ENCODE measurements at regions not wholly inside any gene's neighbourhood (a gene's known extent, or its start where the extent isn't known, plus 50 kb on each side); places are given as distances from the start of the nearest gene placed in this dataset.
"Not testable (repeated sequence)": the region's sequence is repeated elsewhere in the genome, so short reads cannot be mapped to it uniquely, and the experiment has no call there.

DNA sequence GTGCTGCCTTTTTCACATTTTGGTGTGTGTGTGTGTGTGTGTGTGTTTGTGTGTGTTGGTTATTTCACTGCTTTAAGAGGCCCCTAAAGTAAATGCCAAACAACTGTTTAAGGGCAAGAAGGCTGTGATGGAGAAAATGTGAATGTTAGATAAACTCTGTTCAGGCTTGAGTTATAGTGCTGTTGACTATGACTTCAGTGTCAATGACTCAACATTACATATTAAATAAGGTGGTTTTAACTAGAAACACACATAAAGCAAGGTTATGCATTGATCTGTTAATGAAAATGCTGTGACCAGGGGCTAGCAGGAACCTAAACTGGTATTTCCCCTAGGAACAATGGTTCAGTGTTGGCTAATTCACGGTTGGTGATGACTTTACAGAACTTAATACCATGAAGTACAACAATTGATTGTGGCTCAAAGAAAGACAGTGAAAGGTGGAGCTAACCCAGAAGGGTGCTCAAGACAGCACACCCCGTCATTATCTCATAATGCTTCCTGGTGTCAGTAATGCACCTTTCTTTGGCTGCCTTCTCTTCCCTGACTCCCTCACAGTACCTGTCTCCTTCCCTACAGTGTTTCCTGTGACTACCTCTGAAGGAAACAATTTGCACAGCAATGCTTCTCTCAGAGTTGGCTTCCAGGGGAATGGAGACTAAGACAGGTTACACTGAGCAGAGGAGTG lies 116.1 kb downstream of the RIN2 start:
- no peak for DNase-seq (ENCODE audit: low spot score)

DNA sequence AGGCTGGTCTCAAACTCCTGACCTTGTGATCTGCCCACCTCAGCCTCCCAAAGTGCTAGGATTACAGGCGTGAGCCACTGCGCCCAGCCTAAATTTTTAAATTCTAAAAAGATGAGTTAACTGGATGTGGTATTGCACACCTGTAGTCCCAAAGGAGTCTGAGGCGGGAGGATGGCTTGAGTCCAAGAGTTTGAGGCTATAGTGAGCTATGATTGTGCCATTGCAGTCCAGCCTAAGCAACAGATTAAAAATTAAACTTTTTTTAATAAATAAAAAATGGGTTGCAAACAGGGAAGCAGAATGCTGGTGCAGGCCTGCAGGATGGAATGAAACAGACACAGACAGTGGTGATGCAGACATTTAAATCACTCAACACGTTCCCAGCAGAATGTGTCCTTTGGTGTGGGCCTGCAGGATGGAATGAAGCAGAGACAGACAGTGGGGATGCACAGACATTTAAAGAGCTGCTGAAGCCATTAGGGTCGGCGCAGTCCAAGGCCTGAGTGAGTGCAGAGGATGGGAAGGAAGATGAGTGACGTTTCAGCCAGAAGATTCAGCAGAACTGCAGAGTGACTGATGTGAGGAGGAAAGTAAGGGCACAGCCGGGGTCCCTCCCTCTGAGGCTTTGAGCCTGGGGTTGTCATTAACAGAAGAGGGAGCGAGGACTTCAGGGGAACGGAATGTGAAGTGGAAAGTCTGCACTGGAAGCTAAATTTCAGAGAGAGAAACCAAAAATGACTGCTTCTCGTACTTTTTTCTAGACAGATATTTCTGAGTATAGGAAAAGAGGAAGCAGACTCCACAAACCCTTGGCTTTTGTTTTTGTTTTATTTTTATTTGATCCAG lies 117.5 kb downstream of the RIN2 start:
- DNase-seq (ENCODE audit: low spot score), result no peak

DNA sequence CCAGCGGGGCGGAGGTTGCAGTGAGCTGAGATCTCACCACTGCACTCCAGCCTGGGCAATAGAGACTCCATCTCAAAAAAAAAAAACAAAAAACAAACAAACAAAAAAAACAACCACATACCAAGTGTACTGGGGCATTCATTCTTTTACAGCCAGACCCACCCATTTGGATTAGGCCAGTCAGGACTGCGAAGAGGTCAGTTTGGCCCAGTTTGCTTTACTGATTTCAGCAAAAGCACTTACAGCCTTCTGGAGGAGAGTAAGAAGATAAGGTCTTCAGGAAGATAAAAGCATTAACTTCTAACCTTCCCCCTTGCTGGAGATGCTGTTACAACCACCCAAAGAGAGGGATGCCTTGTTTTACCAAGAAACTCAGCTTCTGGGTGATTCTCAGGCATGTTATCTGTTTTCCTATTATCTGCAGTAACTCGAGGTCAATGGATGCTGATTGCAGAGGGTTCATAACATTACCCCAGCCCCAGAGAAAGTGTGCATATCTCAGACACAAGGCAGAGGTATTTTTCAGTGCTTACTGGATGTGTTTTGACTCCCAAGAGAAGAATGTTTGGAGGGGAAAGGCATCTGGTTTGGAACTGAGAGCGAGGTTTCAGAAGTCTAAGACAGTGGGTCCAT lies 118.9 kb downstream of the RIN2 start:
- DNase-seq (ENCODE audit: low spot score), result no peak

DNA sequence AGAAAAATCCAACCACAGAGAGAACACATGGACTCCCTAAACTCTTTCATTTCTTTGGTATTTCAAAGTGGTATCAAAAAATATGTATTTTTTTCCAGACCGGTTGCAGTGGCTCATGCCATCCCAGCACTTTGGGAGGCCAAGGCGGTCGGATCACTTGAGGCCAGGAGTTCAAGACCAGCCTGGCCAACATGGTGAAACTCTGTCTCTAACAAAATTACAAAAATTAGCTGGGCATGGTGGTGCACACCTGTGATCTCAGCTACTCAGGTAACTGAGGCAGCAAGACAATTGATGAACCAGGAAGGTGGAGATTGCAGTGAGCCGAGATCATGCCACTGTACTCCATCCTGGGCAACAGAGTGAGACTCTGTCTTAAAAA lies 121.8 kb downstream of the RIN2 start:
- DNase-seq (ENCODE audit: low spot score), result not testable (repeated sequence)

DNA sequence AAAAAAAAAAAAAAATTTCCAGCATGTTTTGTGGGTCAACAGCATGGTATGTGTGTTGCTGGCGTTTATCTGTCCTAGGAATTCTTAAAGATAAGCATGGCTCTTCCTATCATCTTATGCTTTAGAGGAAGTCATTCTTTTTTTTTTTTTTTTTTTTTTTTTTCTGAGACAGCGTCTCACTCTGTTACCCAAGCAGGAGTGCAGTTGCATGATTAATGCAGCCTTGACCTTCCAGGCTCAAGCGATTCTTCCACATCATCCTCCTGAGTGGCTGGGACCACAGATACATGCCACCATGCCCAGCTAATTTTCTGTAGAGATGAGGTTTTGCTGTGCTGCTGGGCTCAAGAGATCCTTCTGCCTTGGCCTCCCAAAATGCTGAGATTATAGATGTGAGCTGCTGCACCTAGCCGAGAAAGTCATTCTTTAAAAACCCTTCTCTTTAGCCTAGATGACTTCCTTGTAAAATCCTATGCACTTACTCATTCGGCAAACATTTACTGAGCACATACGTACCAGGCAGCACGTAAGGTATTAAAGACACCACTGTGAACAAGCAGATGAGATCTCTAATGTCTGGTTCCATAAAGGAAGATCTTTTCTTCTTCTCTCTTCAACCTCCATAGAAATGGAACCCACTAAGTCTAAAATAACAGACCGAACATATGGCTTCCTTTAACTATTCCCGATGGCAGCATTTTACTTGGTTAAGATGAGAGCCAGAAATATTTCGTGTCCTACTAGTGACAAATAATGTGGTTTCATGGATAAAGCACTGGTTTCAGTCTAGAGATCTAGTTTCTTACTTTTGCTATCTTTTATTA lies 122.4 kb downstream of the RIN2 start:
- DNase-seq (ENCODE audit: low spot score), result no peak

DNA sequence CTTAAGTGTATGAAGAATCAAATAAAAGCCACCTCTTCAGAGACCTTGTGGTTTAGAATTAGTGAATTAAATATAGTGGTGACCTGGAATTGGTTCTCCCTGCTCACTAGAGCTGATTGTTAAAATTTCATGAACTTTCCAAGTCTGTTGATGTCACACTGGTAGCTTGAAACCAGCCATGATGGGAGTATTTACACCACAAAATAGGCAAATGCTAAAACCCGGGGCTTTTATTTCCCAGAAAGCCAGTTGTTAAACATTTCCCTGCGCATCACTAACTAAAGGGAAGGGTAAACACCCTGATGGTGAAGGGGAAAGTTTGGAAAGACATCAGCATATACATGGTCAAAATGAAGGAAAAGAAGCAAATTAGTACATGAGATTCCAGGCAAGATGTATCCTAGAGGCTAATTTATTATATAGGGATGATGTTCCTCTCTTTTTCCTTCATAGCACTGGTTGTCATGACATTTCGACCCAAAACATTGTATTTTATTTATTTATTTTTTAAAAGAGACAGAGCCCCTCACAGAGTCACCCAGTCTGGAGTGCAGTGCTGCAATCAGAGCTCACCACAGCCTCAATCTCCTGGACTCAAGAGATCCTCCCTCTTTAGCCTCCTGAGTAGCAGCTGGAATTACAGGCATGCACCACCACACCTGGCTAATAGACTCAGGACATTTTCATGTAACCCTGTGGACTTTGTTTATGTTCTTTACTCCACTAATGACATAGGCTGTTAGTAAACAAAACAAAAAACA lies 123.2 kb downstream of the RIN2 start:
- no peak for DNase-seq (ENCODE audit: low spot score)

DNA sequence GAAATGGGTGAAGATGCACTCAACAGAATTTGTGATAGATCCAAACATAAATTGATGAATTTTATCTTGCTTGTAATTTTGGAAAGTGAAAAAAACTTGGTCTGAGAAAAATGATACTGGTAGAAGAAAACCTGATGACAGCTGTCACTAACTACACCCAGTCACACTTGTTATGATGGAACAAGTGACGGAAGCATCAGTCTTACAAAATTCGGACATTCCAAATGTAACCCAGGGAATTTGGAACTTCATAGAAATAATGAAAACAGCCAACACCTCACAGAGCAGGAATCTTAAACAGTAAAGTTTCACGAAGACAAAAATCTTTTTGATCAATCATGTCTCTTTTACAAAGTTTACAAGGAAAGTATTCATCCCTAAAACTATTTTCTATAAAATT lies 123.9 kb downstream of the RIN2 start:
- no peak for DNase-seq (ENCODE audit: low spot score)

DNA sequence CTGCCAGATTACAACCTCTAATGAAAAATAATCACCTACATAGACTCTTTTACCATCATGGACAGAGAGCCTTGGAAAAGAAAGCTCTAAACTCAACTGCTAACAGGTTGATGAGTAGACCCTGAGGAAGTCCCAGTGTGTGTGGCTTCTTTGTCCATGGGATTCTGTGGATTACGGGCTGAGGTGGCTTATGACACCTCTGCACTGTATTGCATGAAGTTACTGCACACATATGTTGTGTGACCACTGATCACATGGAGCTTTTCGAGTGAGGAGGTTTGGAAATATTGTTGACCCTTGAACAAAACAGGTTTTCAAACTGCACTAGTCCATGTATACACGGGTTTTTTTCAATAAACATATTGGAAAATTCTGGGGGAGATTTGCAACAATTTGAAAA lies 124.4 kb downstream of the RIN2 start:
- no peak for DNase-seq (ENCODE audit: low spot score)

DNA sequence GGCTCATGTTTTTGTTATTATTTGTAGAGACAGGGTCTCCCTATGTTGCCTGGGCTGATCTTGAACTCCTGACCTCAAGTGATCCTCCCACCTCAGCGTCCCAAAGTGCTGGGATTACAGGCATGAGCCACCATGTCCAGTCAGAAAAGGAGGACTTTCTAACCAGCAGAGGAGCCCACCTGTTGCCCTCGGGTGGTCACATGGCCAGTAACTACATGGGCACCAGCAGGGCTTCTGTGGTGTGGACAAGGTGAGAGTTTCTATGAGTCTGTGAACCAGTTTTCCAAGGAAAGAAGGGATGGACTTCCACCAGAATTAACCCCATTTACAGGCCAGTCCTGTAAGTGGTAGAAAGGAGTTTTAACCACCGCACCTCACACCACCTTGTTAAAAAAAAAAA lies 125.4 kb downstream of the RIN2 start:
- no peak for DNase-seq (ENCODE audit: low spot score)

DNA sequence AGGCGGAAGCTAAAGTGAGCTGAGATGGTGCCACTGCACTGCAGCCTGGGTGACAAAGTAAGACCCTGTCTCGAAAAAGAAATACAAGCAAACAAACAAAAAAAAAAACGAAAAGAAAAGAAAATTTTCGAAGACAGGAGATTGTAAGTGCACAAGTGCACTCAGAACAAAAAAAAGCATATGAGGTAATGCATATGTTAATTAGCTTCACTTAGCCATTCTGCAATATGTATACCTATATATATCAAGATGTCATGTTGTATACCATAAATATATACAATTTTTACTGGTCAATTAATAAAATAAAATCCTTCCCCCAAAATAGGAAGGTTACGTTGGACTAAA lies 127.5 kb downstream of the RIN2 start:
- no peak for DNase-seq (ENCODE audit: low spot score)

DNA sequence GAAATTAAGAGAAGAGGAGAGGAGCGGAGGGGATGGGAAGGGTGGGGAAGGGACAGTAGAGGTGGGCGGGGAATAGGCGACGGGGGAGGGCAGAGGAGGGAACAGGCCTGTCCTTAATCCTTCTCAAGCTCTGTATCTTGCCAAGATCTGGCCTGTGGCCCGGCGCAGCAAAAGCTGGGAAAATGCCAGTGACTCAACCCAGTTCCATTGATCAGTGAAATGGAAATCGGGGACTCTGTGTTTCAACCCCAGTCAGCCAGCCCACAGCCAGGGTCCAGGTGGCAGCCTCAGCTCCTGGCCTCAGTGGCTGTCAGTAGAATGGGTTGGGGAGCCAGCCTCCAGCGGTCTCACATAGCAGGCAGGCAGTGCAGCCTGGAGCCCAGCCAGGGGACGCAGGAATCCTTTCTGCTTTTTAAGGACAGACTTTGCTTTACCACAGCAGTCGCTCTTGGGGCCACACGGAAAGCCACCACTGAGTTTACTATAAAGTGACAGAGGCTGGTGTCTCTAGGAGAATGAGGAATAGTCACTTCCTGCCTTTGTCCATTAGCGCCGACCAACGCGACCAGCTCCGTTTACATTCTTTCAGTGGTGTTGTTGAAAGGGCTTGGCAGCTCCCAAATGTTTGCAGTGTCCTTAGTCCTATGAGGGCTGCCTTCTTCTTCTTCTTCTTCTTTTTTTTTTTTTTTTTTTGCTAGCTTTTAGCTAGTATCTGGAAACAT lies 128.0 kb downstream of the RIN2 start:
- peak; percentile 58 for DNase-seq (ENCODE audit: low spot score)

DNA sequence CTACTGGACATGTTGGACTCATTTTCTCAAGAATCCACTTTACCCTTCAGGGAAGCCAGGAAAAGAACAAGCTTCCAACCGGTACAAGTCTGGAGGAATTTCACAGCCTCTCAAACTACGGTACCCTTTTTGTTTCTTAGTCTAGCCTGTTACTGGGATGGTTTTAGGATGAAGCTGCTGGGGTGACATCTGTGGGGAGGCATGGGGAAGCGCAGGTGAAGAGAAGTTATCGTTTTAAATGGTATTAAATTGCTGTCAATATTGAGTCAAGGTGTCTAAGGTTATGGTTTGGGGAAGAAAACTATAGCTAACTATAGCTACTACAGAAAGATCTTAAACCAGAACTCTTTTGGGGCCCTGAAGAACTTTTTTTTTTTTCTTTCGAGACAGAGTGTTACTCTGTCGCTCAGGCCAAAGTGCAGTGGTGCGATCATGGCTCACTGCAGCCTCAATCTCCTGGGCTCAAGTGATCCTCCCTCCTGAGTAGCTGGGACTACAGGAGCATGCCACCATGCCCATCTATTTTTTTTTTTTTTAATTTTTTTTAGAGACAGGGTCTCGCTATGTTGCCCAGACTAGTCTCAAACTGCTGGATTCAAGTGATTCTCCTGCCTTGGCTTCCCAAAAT lies 128.7 kb downstream of the RIN2 start:
- peak; percentile 32 for DNase-seq (ENCODE audit: low spot score)

DNA sequence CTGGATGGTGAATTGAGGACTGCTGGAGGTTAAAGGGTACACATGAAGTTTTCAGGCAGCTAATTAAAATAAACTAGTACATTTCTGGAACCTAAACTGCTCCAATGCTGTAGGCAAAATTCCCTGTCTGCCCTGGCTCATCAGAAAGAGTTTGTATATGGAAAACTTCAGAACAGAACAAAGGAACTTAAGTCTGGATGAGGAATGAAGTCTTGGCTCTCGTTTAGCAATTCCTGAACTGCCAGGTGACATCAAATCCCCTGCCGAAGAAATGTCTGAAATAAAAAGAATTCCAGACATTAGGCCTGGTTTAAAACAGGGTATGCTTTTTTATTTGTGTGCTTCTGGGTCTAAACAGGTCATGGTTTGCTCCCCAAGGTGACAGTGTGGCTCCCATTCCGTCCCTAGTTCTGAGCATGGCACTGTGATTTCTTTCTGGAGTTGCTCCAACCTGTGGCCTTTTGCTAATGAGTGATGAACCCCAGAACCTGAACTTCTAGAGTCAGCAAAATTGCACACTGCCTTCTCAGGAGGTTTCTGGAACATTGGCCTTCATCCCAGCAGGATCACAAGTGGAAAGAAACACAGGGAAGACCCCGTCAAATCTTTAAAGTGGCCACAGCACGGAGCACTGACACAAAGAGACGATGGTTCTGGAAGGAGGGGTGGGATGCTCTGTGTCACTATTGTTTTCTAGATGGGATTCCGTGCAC lies 129.4 kb upstream of the NAA20 start:
- no peak for DNase-seq (ENCODE audit: low spot score)

DNA sequence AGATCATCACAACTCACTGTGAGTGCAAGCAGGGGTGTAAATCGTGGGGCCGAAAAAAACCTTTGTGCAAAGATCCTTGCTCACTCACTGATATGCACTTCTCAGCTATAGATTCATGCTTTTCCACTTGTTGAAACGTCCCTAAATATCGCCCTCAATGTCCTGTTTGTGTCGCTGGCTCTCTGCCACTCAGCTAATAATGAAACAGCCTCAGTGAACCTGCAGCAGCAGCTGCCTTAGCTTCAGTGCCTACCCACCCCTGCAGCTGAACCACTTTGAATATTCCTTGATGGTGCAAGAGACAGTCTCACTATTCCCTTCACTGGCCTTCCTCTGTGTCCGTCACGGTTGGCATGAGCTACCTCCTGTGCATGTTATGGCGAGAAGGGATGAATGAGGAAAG lies 128.9 kb upstream of the NAA20 start:
- DNase-seq (ENCODE audit: low spot score), result peak; percentile 60

DNA sequence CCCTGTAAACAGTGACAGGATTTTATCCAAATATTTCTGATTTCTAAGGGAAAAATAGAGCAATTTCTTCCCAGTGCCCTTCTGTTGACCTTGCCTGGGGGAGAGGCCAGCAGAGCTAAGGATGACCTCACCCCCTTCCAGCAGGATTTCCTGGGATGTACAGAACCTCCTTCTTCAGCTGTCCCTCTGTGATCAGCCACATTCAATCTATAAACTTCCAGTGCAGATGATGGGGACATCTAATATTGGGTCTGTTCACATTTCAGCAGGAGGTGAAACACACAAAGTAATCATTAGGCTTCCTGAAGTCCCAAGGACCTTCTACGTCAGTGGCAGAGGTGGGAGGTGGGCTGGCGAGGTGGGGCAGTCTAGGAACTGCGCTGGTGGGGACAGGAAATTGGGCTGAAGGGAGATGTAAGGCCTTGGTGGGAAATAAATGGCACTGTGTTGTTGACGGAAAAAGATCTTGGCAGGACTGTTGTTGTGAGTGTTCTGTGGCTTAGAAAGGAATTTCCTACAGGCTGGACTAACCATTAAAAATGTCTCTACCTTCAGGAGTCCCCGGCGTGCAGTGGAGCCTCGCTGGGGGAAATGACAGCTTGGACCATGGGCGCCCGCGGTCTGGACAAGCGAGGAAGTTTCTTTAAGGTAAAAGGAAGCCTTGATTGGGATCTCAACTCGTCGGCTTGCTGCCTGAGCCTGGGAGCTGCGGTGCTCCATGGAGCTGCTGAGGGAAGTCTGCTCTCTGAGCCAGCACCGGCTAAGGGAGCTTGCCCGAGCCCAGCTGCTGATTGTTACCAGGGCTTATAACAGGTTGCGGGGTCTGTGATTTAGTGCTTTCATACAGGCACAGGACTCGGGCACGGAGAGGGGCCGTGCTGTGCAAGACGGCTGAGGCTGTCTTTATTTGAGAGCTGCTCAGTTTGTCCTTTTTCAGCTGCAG lies 127.9 kb upstream of the NAA20 start:
- peak; percentile 57 for DNase-seq (ENCODE audit: low spot score)

DNA sequence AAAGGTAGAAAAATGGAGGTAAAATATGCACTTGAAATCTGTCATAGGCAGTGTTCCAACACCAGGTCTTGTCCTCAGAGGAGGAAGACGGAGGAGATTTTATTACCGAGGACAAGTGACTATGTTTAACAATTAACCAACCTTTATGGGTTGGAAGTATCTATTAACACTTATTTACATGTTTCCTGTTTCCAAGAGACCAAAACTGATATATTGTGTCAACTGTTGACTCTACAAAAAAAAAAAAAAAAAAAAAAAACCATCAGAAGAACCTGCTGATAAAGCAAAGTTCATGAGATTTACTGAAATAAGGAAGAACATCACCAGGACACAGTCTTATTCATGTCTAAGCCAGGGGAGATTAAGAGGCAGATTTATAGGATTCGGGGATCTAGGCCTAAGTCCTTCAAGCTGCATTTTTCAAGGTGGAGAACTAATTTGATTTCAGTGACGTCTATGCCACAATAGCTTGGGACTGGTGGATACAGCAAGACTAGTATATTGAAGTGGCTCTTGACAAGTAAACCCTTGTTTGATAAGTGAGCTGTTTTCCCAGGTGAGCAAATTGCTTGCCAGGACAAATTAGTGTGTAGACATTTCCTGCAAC lies 126.6 kb upstream of the NAA20 start:
- no peak for DNase-seq (ENCODE audit: low spot score)

DNA sequence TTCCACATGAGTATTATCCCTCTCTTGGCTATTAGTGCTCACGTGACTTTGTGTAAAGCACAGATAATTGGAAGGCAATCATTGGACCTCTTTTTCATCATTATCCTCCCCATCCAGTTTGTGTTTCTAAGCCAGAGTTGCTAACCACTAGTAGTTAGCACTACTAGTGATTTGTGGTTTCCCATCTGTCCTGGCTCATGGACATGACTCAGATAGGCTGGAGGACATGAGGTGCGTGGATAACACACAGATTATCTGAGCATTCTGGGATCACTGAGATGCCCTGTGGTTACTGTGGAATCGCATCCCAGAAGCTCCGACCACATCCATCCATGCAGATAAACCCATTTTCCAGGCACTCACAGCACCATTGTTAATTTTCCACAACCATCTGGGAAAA lies 123.8 kb upstream of the NAA20 start:
- no peak for DNase-seq (ENCODE audit: low spot score)

DNA sequence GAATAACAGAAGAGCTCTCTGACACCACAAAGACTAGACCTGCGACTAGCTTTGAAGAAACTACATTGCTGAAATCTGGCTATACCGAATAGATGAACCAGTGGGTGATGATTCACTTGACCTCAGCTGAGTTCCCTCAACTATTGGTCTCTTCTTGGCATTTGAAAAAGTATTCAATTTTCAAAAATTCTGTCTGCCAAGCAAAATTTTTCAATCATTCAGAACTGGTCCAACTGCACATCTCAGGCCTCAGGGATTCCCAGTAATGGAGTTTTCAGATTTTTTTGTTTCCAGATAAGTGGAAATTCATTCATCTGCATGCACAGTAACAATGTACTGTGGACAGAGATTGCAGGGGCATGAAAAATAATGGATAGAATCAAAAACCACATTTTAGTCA lies 121.4 kb upstream of the NAA20 start:
- no peak for DNase-seq (ENCODE audit: low spot score)

Data from putamen (tissue), 1 donor.